Activated CD4-positive, alpha-beta T cell treated with anti-CD3 and anti-CD28 coated beads, Interleukin-2, amount 50 U/mL, for 16 hours (primary cell): ENCODE measurements at regions not wholly inside any gene's neighbourhood (a gene's known extent, or its start where the extent isn't known, plus 50 kb on each side); places are given as distances from the start of the nearest gene placed in this dataset.
"Not testable (repeated sequence)": the region's sequence is repeated elsewhere in the genome, so short reads cannot be mapped to it uniquely, and the experiment has no call there.

Source experiments
- DNase-seq: peaks from one replicate; pipeline ENCODE4 v3.0.0-alpha.2; 2020

- DNase-seq, result no peak
Measured at GRCh38 chr5:98328015-98328414, 445.4 kb upstream of the RGMB start.

DNA sequence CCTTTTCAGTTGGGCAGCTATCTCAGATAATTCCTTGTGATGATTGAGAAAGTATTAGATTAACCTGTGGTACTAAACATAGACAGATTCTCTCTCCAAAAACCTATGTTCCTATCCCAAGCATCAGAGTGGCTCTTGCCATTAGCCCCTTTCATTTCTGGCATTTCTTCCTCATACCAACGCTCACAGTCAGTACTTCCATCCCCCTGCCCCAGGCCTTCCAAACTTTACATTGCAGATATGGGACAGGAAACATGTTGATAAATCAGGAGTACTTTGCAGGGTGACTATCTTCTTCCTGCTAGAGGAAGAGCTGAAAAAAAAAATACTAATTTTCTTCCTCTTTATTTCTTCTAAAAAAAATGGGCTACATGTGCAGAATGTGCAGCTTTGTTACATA lies 442.6 kb upstream of the RGMB start:
- no peak for DNase-seq

DNA sequence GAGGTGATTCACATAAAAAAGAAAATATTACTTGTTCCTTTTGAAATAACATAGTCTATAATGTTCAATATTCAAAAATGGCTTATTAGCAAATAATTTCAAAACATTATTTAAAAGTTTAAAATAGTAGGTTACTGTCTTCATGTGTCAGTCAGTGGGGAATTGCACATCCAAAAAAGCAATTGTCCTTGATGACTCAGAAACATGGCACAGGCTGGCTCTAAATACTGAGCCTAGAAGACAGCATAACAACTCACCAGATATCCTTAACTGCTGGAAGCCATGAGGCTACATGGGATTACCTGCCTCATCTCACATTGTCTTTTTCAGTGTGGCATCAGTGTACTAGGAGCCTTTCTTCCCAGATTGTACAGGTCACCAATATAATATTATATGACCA lies 439.5 kb upstream of the RGMB start:
- no peak for DNase-seq

GRCh38 chr5:98334946-98335345 lies 438.5 kb upstream of the RGMB start:
- DNase-seq, result no peak

- DNase-seq, result no peak
Measured at GRCh38 chr5:98339141-98339848, 434.2 kb upstream of the RGMB start.

DNA sequence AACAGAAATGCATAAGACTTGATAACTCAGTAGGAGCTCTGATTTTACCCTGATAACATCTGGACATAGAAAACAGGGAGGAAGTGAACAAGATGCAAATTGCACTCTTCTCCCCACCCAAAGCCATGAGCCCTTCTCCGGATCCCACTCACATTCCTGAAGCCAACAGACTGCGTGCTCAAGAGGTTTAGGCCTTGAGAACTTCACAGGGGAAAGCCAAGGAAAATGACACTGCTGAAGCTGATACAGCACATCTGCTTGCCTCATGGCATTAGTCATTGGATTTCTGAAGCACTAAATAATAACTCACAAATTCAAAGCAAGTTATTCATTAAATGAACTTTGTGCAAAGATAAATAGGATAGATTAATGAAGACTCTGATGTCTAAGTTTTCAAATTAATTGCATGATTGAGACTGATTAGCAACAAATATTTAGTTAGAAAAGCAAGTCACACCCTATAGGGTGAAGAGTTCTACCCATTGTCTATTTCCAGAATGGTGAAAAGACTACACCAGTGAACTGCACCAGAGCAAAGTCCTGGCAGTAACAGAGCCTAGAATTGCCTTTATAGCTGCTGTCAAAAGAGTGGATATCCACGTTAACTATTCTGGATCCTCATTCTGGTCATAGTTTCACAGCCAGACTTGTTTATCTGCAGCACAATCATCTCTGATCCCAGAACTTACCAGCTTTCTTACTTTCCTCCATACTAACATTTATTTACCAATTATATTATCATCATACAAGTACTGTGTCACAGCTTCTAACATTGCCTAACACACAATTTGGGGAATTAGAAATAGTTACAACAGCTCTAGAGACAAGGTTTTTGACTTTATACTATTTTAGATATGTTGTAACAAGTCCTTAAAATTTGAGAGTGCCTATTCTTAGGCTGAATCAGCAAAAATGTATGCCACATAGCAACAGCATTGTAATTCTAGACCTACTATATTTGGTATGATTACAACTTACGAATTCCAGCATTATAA lies 432.1 kb upstream of the RGMB start:
- DNase-seq, result no peak

- DNase-seq, result not testable (repeated sequence)
Measured at GRCh38 chr5:98342958-98343660, 430.4 kb upstream of the RGMB start.

DNA sequence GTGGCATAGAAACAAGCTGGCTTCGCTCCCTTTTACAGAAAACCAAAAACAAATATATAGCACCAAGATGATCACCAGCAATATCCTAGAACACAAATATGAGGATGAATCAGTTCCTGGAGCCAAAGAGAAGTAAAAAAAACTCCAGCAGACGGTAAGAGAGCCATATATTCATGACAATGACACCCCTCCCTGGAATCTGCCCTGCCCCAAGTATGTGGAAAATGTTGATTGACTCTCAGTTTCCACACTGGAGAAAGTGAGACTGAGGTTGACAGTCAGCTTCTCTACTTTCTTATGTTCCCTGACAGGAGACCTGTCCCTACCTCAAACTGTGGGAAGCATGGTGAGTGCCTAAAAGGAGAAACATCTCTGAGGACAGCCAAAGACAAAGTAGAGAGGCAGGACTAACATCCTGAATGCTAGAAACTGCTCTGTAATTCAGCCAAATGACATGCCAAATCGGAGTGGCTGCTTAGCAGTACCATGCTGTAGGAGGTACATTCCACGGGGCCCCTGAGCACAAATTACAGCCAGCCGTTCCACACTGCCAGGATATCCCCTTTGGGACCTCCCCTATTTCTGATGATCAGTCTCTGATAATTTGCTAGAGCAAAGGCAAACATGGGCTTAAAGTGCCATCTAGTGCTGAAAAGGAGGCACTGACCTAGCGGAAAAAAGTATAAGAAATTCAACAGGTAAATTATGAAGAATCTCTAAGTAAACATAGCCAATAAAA lies 424.0 kb upstream of the RGMB start:
- peak; percentile 3 for DNase-seq

- DNase-seq, result no peak
Measured at GRCh38 chr5:98349990-98350365, 423.5 kb upstream of the RGMB start.

DNA sequence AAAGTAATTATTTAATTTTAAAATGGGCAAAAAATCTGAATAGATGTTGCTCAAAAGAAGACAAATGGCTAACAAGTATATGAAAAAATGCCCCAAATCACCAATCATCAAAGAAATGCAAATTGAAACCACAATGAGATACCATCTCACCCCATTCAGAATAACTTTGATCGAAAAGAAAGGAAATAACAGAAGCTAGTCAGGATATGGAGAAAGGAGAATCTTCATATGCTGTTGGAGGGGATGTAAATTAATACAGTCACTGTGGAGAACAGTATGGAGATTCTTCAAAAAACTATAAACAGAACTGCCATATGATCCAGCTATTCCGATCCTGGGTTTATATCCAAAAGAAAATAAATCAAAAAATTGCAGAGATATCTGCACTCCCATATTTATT lies 418.5 kb upstream of the RGMB start:
- no peak for DNase-seq

GRCh38 chr5:98360548-98360947 lies 412.9 kb upstream of the RGMB start:
- DNase-seq, result no peak

GRCh38 chr5:98363157-98363556 lies 410.3 kb upstream of the RGMB start:
- DNase-seq, result no peak

DNA sequence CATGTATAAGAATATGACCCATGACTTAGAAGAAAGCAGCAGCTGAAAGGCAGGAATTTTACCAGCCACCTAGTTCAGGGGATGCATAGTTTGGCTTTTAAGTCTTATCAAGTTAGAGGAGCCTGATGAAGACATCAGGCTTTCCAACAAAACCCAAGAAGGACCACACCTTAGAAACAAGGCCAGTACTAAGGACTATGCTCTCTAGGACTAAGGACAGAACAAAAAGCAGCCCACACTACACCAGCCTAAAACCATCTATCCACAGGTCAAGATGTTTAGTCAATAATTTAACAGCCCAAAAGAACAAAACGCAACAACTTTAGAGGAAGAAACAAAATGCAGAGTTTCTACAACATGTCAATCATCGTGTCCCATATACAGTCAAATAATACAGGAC lies 408.9 kb upstream of the RGMB start:
- DNase-seq, result no peak

- DNase-seq, result no peak
Measured at GRCh38 chr5:98365126-98365525, 408.3 kb upstream of the RGMB start.

DNA sequence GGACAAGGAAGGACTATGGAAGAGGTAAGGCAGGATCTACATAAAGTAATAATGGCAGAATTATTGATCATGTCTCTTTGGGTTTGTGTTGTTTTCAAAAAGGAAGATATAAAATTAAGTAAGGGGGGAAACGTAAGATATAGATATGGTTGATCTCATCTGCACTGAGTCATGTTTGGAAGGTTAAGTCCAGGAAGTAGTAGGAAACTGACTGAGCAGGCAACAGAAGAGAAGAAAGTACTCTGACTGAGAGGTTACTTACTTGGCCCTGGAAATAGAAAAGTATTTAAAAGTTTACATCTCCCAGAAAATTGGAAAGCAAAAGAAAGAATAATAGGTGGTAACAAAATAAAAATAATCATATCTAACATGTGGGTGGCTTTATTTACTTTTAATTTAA lies 405.3 kb upstream of the RGMB start:
- no peak for DNase-seq

DNA sequence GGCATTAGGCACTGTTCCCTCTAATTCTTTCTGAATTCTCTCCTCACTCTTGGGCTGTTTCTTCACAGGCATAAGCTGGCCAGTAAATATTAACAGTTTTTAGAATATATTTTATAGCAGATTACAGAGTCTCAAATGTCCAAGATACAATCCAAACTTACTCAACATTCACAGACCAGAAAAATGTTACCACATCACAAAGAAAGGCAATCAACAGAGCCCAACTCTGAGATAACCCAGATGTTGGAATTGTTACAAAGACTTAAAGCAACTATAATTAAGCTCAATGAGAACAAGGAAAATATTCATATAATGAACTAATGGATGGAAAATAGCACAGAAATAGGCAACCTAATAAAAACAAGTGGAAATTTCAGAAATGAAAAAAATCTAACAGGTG lies 401.1 kb upstream of the RGMB start:
- no peak for DNase-seq

DNA sequence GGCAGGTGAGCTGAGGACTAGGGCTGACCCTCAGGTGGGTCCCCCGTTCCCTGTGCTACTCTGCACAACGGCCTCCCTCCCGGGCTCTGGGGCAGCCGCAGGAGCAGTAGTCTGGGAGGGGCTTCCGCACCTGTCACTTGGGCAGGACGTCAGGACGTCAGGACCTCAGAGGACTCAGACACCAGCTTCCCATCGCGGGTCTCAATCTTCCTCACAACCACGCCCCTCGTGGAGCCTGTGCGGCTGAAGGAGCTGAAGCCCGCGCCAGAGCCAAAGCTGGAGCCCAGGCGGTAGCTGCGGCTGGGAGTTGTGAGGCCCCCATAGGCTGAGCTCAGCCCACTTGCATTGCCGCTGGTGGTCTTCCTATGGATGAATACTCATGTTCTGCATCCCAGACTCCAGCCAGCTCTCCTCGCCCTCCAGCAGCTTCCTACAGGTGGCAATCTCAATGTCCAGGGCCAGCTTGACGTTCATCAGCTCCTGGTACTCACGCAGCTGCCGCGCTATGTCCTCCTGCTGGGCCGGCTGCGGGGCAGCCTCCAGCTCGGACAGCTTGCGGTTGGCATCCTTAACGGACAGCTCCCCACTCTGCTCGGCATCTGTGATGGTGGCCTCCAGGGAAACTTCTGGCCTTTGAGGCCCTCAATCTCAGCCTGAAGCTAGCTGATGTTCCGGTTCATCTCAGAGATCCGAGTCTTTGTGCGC lies 381.4 kb upstream of the RGMB start:
- no peak for DNase-seq

GRCh38 chr5:98393205-98393604 lies 380.3 kb upstream of the RGMB start:
- DNase-seq, result not testable (repeated sequence)

DNA sequence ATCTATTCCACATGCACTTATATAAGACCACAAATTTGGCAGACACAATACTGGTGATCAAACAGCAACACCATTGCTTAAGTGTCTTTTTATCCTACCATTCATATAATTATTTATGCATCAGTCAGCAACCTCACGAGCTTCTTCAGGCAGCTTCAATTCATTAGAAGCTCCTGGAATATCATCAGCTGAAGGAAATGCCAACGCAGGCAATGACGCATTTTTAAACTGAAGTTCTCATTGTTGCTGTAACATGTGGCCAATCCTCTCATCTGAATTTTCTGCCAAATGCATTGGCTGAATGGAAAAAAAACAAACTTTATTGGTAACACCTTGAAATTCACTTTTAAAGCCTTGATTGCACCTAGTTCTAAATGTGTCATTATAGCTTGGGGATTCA lies 376.4 kb upstream of the RGMB start:
- no peak for DNase-seq

GRCh38 chr5:98398465-98398864 lies 375.0 kb upstream of the RGMB start:
- no peak for DNase-seq

DNA sequence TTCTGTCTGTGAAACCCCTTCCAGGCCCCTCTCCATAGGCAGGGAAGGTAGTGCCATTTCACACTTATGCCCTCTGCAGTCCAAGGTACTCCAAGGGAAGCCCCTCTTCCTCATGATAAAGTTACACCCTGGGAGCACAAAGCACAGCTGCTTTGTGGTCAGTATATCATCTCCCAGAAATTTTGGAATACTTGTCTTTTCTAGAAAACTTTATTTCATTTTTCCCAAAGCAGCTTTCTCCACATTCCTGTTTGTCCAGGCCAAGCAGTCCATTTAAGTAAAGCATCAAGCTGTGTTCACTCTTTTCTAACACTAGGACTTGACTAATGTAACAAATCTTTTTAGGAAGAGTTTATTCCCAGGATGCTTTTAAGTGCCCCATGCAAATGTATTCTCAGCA lies 371.8 kb upstream of the RGMB start:
- DNase-seq, result no peak

DNA sequence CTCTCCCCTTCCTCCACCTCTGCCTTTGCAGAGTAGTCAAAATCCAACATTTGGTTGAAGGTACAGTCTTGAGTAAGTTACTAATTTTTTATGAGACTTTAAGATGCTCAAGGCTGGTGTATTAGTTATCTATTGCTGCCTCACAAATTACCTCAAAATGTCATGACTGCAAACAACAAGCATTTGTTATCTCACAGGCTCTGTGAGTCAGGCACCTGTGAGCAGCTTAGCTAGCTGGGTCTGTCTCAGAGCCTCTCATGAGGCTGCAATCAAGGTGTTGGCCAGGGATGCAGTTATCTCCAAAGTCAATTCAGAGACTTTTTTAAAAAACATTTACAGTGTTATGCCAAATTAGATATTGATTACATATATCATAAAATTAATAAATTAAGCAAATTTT lies 371.3 kb upstream of the RGMB start:
- DNase-seq, result no peak
